ENCODE measurements at regions not wholly inside any gene's neighbourhood (a gene's known extent, or its start where the extent isn't known, plus 50 kb on each side); places are given as distances from the start of the nearest gene placed in this dataset.
"Not testable (repeated sequence)": the region's sequence is repeated elsewhere in the genome, so short reads cannot be mapped to it uniquely, and the experiment has no call there.

- H3K27me3 Mint-ChIP-seq (ENCODE audit: low read depth), result no peaks in the 10 kb centered on the region
- peaks cover 4% of the 10 kb centered on the region for H3K4me1 Mint-ChIP-seq (ENCODE audit: low read depth)
- H3K4me3 Mint-ChIP-seq, result no peak overlapping the region
- no peaks in the 10 kb centered on the region for H3K9me3 Mint-ChIP-seq
- no peaks in the 10 kb centered on the region for H3K36me3 Mint-ChIP-seq (ENCODE audit: low read depth)
- no peak overlapping the region for H3K27ac Mint-ChIP-seq
These were observed 63.5 kb upstream of the SELENOP start for GRCh38 chr5:42875211-42875610.

- no peak overlapping the region for H3K4me3 Mint-ChIP-seq
- no peaks in the 10 kb centered on the region for H3K36me3 Mint-ChIP-seq (ENCODE audit: low read depth)
- peaks cover 4% of the 10 kb centered on the region for H3K4me1 Mint-ChIP-seq (ENCODE audit: low read depth)
- no peak overlapping the region for H3K27ac Mint-ChIP-seq
- H3K27me3 Mint-ChIP-seq (ENCODE audit: low read depth), result no peaks in the 10 kb centered on the region
- no peaks in the 10 kb centered on the region for H3K9me3 Mint-ChIP-seq
These were observed 63.0 kb upstream of the SELENOP start for GRCh38 chr5:42874621-42875198.

GRCh38 chr5:42872865-42873264, 61.2 kb upstream of the SELENOP start:
- peaks cover 4% of the 10 kb centered on the region for H3K4me1 Mint-ChIP-seq (ENCODE audit: low read depth)
- H3K27me3 Mint-ChIP-seq (ENCODE audit: low read depth), result no peaks in the 10 kb centered on the region
- H3K9me3 Mint-ChIP-seq, result peaks cover 2% of the 10 kb centered on the region
- no peaks in the 10 kb centered on the region for H3K36me3 Mint-ChIP-seq (ENCODE audit: low read depth)
- H3K27ac Mint-ChIP-seq, result no peak overlapping the region
- no peak overlapping the region for H3K4me3 Mint-ChIP-seq

- Mint-ChIP-seq H3K4me1 (ENCODE audit: low read depth) (peaks cover 2% of the 10 kb centered on the region), H3K27me3 (ENCODE audit: low read depth) (peaks cover 2% of the 10 kb centered on the region), H3K4me3 (no peak overlapping the region), H3K9me3 (peaks cover 4% of the 10 kb centered on the region), H3K27ac (no peak overlapping the region), H3K36me3 (ENCODE audit: low read depth) (no peaks in the 10 kb centered on the region)
These were observed 59.3 kb upstream of the SELENOP start for GRCh38 chr5:42870882-42871418.

GRCh38 chr5:42868417-42868816, 56.7 kb upstream of the SELENOP start:
- H3K36me3 Mint-ChIP-seq (ENCODE audit: low read depth); H3K27me3 Mint-ChIP-seq (ENCODE audit: low read depth); H3K27ac Mint-ChIP-seq; H3K4me1 Mint-ChIP-seq (ENCODE audit: low read depth); H3K4me3 Mint-ChIP-seq: not testable (repeated sequence)
- peaks cover 10% of the 10 kb centered on the region for H3K9me3 Mint-ChIP-seq

- Mint-ChIP-seq H3K9me3 (peaks cover 10% of the 10 kb centered on the region), H3K27me3 (ENCODE audit: low read depth) (peaks cover 24% of the 10 kb centered on the region)
- not testable (repeated sequence) for H3K27ac Mint-ChIP-seq; H3K4me3 Mint-ChIP-seq; H3K4me1 Mint-ChIP-seq (ENCODE audit: low read depth); H3K36me3 Mint-ChIP-seq (ENCODE audit: low read depth)
These were observed 53.1 kb upstream of the SELENOP start for GRCh38 chr5:42864749-42865148.
